ENCODE measurements at regions not wholly inside any gene's neighbourhood (a gene's known extent, or its start where the extent isn't known, plus 50 kb on each side); places are given as distances from the start of the nearest gene placed in this dataset.

GRCh38 chr18:73261243-73261642 lies 393.5 kb upstream of the NETO1 start (continued):
- TF ChIP-seq CTCF (conservative IDR thresholded peaks at IDR 0.05; ENCODE audit: low read depth in 2 of 2) (no peak), EZH2phosphoT487 (IDR thresholded peaks at IDR 0.05; ENCODE audit: unreplicated experiment) (no peak), ZNF331 (CRISPR knock-in tag; IDR thresholded peaks at IDR 0.05; ENCODE audit: low read depth) (no peak), NANOG (IDR thresholded peaks at IDR 0.05; ENCODE audit: borderline replicate concordance) (no peak), JUNB (IDR thresholded peaks at IDR 0.05; ENCODE audit: unreplicated experiment) (no peak), CREB1 (CRISPR knock-in tag; IDR thresholded peaks at IDR 0.05; ENCODE audit: low read depth) (no peak), ETS1 (IDR thresholded peaks at IDR 0.05) (no peak), STAT1 (IDR thresholded peaks at IDR 0.05; ENCODE audit: unreplicated experiment) (no peak), POLR2AphosphoS5 (IDR thresholded peaks at IDR 0.05; ENCODE audit: low read depth) (no peak), EZH2 (IDR thresholded peaks at IDR 0.05; ENCODE audit: low read depth, unreplicated experiment) (no peak)

- H3K27ac ChIP-seq (ENCODE audit: low read depth): no peak overlapping the region
- DNase-seq (ENCODE audit: low spot score): no peak
- no peak overlapping the region; the same call in 1 of the 2 replicates for H2AFZ ChIP-seq
- Mint-ChIP-seq H3K4me1 (peaks cover 6% of the 10 kb centered on the region; the same call in 2 of the 3 replicates), H3K27ac (no peak overlapping the region), H3K4me3 (no peak overlapping the region), H3K36me3 (ENCODE audit: low read depth) (peaks cover 16% of the 10 kb centered on the region; the same call in 2 of the 3 replicates), H3K9me3 (no peaks in the 10 kb centered on the region), H3K27me3 (ENCODE audit: insufficient read depth, low read depth, poor library complexity) (no peaks in the 10 kb centered on the region)
- ATAC-seq: peak; percentile 45
- no peak for TF ChIP-seq ZNF114 (CRISPR knock-in tag; IDR thresholded peaks at IDR 0.05)
- TF ChIP-seq CREB1 (CRISPR knock-in tag; IDR thresholded peaks at IDR 0.05; ENCODE audit: low read depth): no peak
- no peak for TF ChIP-seq STAT1 (IDR thresholded peaks at IDR 0.05; ENCODE audit: unreplicated experiment)
- no peak for TF ChIP-seq CTCF (conservative IDR thresholded peaks at IDR 0.05; ENCODE audit: low read depth in 2 of 2)
- no peak for TF ChIP-seq REST (IDR thresholded peaks at IDR 0.05; ENCODE audit: unreplicated experiment)
- H3K27me3 ChIP-seq (ENCODE audit: insufficient read depth): no peaks in the 10 kb centered on the region
- H3K9me2 ChIP-seq (ENCODE audit: insufficient read depth): no peaks in the 10 kb centered on the region
- H4K20me1 ChIP-seq (replicated peaks; ENCODE audit: insufficient read depth): no peaks in the 10 kb centered on the region
- no peaks in the 10 kb centered on the region for H3F3A ChIP-seq (replicated peaks; ENCODE audit: low read depth)
- no peaks in the 10 kb centered on the region for H3K79me2 ChIP-seq (replicated peaks; ENCODE audit: insufficient read depth)
- H3K4me1 ChIP-seq (ENCODE audit: insufficient read depth): no peaks in the 10 kb centered on the region; the same call in 1 of the 2 replicates
- no peak overlapping the region for H3K4me3 ChIP-seq
- no peak overlapping the region for H3K4me2 ChIP-seq
- no peaks in the 10 kb centered on the region for H3K36me3 ChIP-seq (ENCODE audit: insufficient read depth)
Observed at GRCh38 chr18:73258375-73259087, 390.7 kb upstream of the NETO1 start.

All from GM23338 (cell line).